ENCODE measurements at regions not wholly inside any gene's neighbourhood (a gene's known extent, or its start where the extent isn't known, plus 50 kb on each side); places are given as distances from the start of the nearest gene placed in this dataset.
"Not testable (repeated sequence)": the region's sequence is repeated elsewhere in the genome, so short reads cannot be mapped to it uniquely, and the experiment has no call there.

DNA sequence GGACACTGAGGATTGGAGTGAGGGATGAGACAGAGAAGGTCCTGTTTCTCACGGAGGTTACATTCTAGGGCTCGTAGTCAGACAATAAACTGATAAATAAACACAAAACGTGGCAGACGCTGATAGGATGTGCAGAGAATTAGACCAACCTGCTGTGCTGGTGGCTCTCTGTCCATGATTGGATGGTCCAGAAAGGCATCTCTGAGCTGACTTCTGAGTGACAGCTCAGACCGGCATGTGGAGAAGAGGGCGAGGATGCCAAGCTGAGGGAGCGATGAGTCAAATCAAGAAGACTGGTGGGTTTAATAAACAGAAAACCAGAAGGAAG is 132.3 kb upstream of the TAF11L2 start:
- no peak for DNase-seq (ENCODE audit: low spot score)

DNA sequence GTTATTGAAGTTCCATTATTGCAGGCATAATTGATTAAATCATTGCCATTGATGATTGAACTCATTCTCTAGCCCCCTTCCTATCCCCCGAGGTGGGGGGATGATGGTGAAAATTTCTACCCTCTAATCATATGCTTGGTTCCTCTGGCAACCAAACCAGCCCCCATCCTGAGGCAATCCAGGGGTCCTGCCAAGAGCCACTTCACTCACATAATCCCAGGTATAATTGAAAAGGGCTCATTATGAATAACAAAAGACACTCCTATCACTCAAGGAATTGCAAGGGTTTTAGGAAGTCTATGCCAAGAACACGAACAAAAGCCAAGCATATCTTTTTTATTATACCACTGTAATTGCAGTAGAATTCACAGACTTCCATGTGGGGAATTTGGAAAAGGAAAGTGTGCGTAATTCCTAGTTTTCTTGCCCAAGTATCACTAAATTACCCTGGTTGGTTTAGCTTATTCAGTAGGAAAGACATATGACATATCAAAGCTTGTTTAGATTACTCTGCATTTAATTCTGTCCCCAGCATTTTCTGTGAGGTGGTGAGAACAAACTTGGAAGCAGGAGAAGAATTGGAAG is 130.7 kb upstream of the TAF11L2 start:
- DNase-seq (ENCODE audit: low spot score) = no peak

DNA sequence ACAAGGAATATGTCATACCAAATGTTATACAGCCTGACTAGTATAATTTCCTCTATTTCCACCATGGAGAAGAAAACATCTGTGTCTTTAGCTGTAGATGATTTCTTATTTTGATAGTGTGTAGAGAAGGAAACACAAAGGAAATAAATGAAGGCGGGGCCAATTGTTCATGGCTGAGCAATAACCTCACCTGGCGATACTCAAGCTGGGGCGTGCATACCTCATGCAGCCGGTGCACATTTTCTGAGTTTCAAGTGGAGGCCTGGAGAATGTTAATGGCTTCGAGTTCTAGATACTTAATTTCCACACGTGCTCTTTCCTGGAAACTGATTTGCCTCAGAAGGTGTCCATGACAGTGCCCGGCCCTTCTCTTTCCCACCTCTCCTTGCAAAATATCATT is 127.4 kb upstream of the TAF11L2 start:
- no peak for DNase-seq (ENCODE audit: low spot score)

DNA sequence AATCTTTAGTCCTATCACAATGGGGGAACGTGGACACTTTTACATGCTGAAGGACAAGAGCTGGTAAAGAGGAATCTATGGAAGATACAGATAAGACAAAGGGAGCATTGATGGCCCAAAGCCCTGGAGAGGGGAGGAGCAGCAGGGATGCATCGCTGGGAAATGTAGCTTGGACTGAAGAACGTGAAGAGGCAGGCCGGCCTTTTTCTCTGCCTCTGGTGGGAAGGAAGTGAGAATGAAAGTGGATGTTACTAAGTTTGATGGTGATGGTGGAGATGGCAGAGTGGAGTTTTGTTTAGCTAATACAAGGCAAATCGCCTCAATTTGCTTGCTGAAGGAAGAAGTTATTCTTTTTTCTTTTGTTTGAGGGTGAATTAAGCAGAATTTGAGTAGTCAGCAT is 124.6 kb upstream of the TAF11L2 start:
- DNase-seq (ENCODE audit: low spot score) = no peak

GRCh38 chr5:17373814-17374556 is 124.0 kb upstream of the TAF11L2 start:
- DNase-seq (ENCODE audit: low spot score) = no peak

GRCh38 chr5:17374973-17375742 is 122.9 kb upstream of the TAF11L2 start:
- DNase-seq (ENCODE audit: low spot score) = no peak

DNA sequence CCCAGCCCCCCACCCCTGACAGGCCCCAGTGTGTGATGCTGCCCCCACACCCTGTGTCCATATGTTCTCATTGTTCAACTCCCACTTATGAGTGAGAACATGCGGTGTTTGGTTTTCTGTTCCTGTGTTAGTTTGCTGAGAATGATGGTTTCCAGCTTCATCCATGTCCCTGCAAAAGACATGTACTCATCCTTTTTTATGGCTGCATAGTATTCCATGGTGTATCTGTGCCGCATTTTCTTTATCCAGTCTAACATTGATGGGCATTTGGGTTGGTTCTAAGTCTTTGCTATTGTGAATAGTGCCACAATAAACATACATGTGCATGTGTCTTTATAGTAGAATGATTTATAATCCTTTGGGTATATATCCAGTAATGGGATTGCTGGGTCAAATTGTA is 122.1 kb upstream of the TAF11L2 start:
- not testable (repeated sequence) for DNase-seq (ENCODE audit: low spot score)

DNA sequence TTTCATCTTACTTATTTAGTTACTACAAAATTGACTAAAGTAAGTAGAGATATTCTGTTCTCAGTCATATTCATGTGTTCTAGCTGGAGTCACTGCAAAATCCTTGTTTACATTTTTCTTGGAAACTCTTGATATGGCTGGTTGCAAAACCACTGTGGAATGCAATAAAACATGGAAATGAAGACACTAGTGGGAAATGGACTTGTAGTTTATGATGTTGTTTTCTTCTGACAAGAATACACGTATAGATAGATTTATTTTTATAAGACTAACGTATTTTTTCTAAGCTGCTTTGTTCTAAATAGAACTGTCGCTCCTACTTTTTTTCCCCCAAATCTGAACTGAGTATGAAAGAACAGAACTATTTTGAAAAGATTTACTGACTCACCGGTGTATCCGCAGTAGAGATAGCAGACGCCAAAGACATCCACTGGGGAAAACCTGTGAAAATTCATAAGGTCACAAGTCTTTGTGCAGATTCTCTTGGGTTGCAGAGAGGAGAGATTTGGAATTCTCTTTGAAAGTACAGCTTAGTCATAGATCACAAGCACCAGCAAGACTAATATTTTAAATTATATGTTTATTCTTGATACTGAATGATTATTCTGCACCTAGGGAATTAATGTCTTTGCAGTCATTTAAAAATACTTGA is 119.6 kb upstream of the TAF11L2 start:
- DNase-seq (ENCODE audit: low spot score) = no peak

DNA sequence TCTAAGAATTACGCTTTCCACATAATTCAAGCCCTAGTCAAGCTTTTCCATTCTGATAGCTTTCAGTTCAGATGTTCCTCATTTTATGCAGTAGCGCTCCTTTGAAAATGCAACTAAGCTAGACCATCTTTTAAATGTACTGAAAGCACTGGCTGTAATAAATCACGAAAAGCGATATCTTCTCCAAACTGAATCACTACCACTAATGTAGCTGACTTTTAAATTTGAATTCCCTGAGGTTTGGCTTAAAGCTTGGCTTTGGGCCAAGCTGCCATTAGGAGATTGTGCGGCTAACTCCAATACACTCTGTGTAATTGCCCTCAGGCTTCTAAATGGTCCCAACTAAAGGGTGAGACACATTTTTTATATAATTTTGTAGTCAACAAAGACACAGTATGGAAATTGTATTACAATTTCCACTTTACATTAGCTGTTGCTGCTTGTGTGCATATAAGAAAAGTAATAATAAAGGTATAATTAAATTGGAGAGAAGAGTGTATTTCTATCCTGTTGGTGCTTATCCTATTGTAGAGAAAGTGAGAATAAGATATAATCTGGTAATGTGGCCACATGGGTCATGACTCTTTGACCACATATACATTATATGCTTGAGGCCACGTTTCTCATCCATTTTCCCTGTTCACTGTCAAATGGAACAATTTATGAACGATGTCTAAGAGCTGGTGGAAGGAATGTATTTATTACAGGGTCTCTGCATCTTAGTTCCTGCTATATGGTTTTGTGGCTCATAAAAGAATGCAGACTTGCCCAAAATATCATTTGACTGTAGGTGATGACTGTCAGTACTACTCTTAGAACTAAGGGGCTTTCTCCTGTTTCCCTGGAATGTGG is 118.7 kb upstream of the TAF11L2 start:
- DNase-seq (ENCODE audit: low spot score) = no peak

GRCh38 chr5:17381932-17382331 is 116.1 kb upstream of the TAF11L2 start:
- DNase-seq (ENCODE audit: low spot score) = no peak

- DNase-seq (ENCODE audit: low spot score) = no peak
These were observed 114.5 kb upstream of the TAF11L2 start for GRCh38 chr5:17383526-17383925.

- DNase-seq (ENCODE audit: low spot score) = no peak
These were observed 113.8 kb upstream of the TAF11L2 start for GRCh38 chr5:17384181-17384580.

GRCh38 chr5:17388717-17389116 is 109.3 kb upstream of the TAF11L2 start:
- no peak for DNase-seq (ENCODE audit: low spot score)

GRCh38 chr5:17394086-17394485 is 103.9 kb upstream of the TAF11L2 start:
- DNase-seq (ENCODE audit: low spot score) = no peak

DNA sequence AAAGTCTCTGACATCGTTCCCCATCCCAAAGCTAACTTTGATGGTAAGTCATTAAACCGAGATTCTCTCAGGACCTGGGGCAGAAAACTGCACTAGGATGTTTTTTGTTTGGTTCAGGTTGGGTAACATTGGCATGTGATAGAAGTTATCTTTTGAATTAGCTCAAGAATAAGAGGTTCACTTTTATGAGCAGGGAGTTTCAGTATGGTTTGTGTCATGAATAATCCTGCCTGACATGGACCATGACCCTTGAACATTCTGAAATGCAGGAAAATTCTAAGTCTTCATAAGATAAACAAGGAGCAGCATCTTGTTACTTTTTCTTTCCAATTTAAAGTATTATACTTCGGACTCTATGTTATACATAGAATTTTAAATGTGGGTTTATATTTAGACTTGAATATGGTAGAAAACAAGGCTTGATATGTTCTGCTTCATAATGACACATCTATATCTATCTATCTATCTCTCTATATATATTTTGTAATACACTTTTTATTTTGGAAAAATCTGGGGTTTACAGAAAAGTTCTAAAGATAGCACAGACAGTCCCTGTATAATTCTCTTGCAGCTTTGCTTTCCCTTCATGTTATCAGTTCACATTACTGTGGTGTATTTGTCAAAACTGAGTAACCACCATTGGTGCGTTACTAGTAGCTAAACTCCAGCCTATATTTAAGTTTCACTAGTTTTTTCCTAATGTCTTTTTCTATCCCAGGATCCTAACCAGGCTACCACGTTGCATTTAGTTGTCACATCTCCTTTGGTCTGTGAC is 102.7 kb upstream of the TAF11L2 start:
- DNase-seq (ENCODE audit: low spot score) = no peak

DNA sequence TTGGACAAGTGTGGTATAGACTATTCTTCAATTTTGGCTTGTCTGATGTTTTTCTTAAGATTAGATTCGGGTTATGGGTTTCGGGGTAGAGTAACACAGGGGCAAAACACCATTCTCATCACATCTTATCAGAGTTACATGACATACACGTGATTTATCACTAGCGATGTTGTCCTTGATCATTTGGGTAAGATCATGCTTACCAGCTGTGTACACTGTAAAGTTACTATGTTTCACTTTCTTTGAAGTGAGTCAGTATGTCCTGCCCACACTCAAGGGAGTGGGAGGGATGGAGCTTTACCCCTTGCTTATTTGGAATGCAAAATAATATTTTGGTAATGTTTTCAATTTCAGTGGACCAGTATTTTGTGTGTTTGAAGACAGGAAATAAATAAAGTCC is 101.8 kb upstream of the TAF11L2 start:
- no peak for DNase-seq (ENCODE audit: low spot score)

GRCh38 chr5:17398431-17398830 is 99.6 kb upstream of the TAF11L2 start:
- peak; percentile 69 for DNase-seq (ENCODE audit: low spot score)

DNA sequence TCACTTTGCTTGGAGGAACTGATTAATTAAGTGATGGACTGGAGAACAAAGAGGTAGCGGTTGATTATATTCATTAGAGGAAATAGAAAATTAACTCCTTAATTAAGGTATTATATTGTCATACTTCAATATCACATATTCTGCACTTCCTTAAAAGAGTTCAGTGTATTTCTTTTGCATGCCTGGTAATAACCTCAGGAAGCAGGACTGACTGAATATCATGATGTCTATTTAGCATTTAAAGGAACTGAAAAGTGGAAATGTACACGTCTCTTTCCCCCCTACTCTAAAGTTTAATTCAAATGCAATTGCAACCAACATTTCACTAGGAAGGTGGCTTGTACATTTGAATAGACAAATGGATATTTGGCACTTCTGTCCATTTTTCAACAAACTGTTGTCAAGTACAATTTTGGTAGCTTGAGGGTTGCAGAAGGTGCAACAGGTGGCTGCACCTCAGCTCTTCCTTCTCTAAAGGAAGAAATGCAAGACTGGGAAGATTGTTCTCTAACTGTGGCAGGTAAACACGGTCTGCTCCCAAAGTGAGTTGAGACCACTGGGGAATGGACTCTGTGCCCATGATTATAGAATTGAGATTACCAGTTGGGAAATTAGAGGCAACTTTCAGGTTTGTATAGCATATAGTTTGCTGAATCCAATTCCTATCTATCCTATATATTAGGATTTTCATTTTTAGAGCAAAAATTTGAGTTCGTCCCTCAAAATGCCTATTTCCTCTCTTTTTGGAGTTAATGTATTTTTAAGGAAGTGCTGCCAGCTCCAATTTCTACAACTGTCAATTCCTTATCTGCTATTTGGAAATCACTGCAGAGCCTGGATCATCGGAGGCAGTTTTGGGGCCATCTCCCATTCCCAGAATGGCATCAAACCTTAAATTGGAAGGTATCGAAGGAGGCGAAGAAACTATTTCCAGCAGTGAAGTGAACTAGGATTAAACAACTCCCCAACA is 98.9 kb upstream of the TAF11L2 start:
- no peak for DNase-seq (ENCODE audit: low spot score)

DNA sequence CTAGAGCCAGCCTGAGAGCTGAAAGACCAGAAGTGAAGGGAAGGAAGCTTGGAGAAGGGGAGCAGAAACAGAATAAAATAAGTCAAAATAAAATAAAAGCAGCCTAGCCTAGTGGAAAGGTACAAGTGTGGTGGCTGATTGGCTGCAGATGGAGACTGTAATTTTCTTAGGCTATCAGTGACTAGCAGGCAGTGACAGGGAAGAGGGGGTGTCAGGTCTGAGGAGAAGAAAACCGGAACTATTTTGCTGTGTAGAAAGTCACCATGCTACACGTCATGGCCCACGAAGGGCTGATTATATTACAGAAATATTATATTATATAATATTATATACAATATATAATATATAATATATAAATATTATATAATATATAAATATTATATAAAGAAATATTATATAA is 98.1 kb upstream of the TAF11L2 start:
- no peak for DNase-seq (ENCODE audit: low spot score)
